Type B pancreatic cell (in vitro differentiated cells): ENCODE measurements at regions not wholly inside any gene's neighbourhood (a gene's known extent, or its start where the extent isn't known, plus 50 kb on each side); places are given as distances from the start of the nearest gene placed in this dataset.

Source experiments
- DNase-seq: peaks from one replicate; pipeline ENCODE4 v3.0.0; 2021; ENCODE audit warnings: mixed read lengths; ENCODE audit not compliant: unreplicated experiment; ENCODE audit errors: extremely low spot score
- H3K27ac Mint-ChIP-seq: 2 replicates; pipeline ENCODE4 v1.8.0; 2021; ENCODE audit warnings: mild to moderate bottlenecking, mixed read lengths
- H3K27me3 Mint-ChIP-seq: 2 replicates; pipeline ENCODE4 v1.8.0; 2021; ENCODE audit warnings: mixed read lengths
- H3K36me3 Mint-ChIP-seq: 2 replicates; pipeline ENCODE4 v1.8.0; 2021; ENCODE audit warnings: mixed read lengths
- H3K4me1 Mint-ChIP-seq: one replicate; pipeline ENCODE4 v1.8.0; 2021; ENCODE audit warnings: mixed read lengths; ENCODE audit not compliant: unreplicated experiment
- H3K4me3 Mint-ChIP-seq: 2 replicates; pipeline ENCODE4 v1.8.0; 2021; ENCODE audit warnings: mild to moderate bottlenecking, mixed read lengths
- H3K9me3 Mint-ChIP-seq: 2 replicates; pipeline ENCODE4 v1.8.0; 2021; ENCODE audit warnings: mixed read lengths
- TF ChIP-seq, protein P1 (sequence below): fragments of 200-600 bp; sonication (generic); conservative IDR thresholded peaks from 2 replicates; pipeline ENCODE4 v1.5.0; 2021; ENCODE audit warnings: antibody characterized with exemption, mild to moderate bottlenecking

GRCh38 chr15:45884755-45885445 lies 250.1 kb downstream of the SQOR start:
- no peaks in the 10 kb centered on the region for H3K36me3 Mint-ChIP-seq
- no peak for DNase-seq
- TF ChIP-seq, protein P1, sequence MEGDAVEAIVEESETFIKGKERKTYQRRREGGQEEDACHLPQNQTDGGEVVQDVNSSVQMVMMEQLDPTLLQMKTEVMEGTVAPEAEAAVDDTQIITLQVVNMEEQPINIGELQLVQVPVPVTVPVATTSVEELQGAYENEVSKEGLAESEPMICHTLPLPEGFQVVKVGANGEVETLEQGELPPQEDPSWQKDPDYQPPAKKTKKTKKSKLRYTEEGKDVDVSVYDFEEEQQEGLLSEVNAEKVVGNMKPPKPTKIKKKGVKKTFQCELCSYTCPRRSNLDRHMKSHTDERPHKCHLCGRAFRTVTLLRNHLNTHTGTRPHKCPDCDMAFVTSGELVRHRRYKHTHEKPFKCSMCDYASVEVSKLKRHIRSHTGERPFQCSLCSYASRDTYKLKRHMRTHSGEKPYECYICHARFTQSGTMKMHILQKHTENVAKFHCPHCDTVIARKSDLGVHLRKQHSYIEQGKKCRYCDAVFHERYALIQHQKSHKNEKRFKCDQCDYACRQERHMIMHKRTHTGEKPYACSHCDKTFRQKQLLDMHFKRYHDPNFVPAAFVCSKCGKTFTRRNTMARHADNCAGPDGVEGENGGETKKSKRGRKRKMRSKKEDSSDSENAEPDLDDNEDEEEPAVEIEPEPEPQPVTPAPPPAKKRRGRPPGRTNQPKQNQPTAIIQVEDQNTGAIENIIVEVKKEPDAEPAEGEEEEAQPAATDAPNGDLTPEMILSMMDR, result no peak

GRCh38 chr15:45885801-45886200 lies 251.0 kb downstream of the SQOR start:
- no peak overlapping the region for H3K27ac Mint-ChIP-seq
- H3K4me3 Mint-ChIP-seq, result no peak overlapping the region
- TF ChIP-seq, protein P1, result no peak
- DNase-seq, result no peak
- no peaks in the 10 kb centered on the region for H3K27me3 Mint-ChIP-seq
- no peaks in the 10 kb centered on the region for H3K4me1 Mint-ChIP-seq
- H3K36me3 Mint-ChIP-seq, result no peaks in the 10 kb centered on the region
- H3K9me3 Mint-ChIP-seq, result no peaks in the 10 kb centered on the region

More at GRCh38 chr15:45884755-45885445, 250.1 kb downstream of the SQOR start:
- H3K4me3 Mint-ChIP-seq, result no peak overlapping the region
- H3K9me3 Mint-ChIP-seq, result no peaks in the 10 kb centered on the region
- no peaks in the 10 kb centered on the region for H3K4me1 Mint-ChIP-seq
- no peak overlapping the region for H3K27ac Mint-ChIP-seq
- no peaks in the 10 kb centered on the region for H3K27me3 Mint-ChIP-seq

- no peak overlapping the region for H3K4me3 Mint-ChIP-seq
- TF ChIP-seq, protein P1, result no peak
- H3K27ac Mint-ChIP-seq, result no peak overlapping the region
- H3K9me3 Mint-ChIP-seq, result no peaks in the 10 kb centered on the region
- no peaks in the 10 kb centered on the region for H3K27me3 Mint-ChIP-seq
- H3K36me3 Mint-ChIP-seq, result no peaks in the 10 kb centered on the region
- DNase-seq, result no peak
- no peaks in the 10 kb centered on the region for H3K4me1 Mint-ChIP-seq
Observed at GRCh38 chr15:45891766-45892165, 256.9 kb downstream of the SQOR start.

GRCh38 chr15:45892182-45892581 lies 257.4 kb downstream of the SQOR start:
- TF ChIP-seq, protein P1, result no peak

GRCh38 chr15:45903283-45903682 lies 268.5 kb downstream of the SQOR start:
- Mint-ChIP-seq H3K36me3 (no peaks in the 10 kb centered on the region), H3K4me3 (no peak overlapping the region), H3K4me1 (no peaks in the 10 kb centered on the region), H3K27ac (no peak overlapping the region), H3K27me3 (peaks cover 4% of the 10 kb centered on the region), H3K9me3 (no peaks in the 10 kb centered on the region)
- no peak for DNase-seq
- TF ChIP-seq, protein P1, result no peak

More at GRCh38 chr15:45892182-45892581, 257.4 kb downstream of the SQOR start:
- no peak for DNase-seq
- no peaks in the 10 kb centered on the region for H3K36me3 Mint-ChIP-seq
- no peak overlapping the region for H3K27ac Mint-ChIP-seq
- H3K27me3 Mint-ChIP-seq, result no peaks in the 10 kb centered on the region
- H3K4me3 Mint-ChIP-seq, result no peak overlapping the region
- no peaks in the 10 kb centered on the region for H3K4me1 Mint-ChIP-seq
- no peaks in the 10 kb centered on the region for H3K9me3 Mint-ChIP-seq
